ENCODE measurements at regions not wholly inside any gene's neighbourhood (a gene's known extent, or its start where the extent isn't known, plus 50 kb on each side); places are given as distances from the start of the nearest gene placed in this dataset.

- no peaks in the 10 kb centered on the region for H3K79me2 ChIP-seq (ENCODE audit: control insufficient read depth, insufficient read depth, low read length)
- no peak overlapping the region for H3K27ac ChIP-seq (ENCODE audit: insufficient read depth, low read length)
- no peaks in the 10 kb centered on the region for H4K20me1 ChIP-seq (ENCODE audit: control insufficient read depth, extremely low read depth, insufficient read depth, low read length)
- H3K27me3 ChIP-seq (ENCODE audit: control insufficient read depth, insufficient read depth, low read length): no peaks in the 10 kb centered on the region
- H3K36me3 ChIP-seq (ENCODE audit: control insufficient read depth, insufficient read depth, low read length): no peaks in the 10 kb centered on the region
- H3K4me1 ChIP-seq (ENCODE audit: control insufficient read depth, extremely low read depth, insufficient read depth, low read length): no peaks in the 10 kb centered on the region
- H3K9ac ChIP-seq (ENCODE audit: insufficient read depth, low read length): no peak overlapping the region
- no peak for DNase-seq (ENCODE audit: low read depth in 2 of 2)
- H3K4me3 ChIP-seq (replicated peaks in 1 of 4; ENCODE audit: control extremely low read depth in 1 of 4, insufficient read depth in 1 of 4, low read depth in 3 of 4, low read length in 4 of 4): no peak overlapping the region
- H2AFZ ChIP-seq (ENCODE audit: low read length): no peak overlapping the region
- TF ChIP-seq CTCF (conservative IDR thresholded peaks at IDR 0.05 in 1 of 2, IDR thresholded peaks at IDR 0.05 in 1 of 2; ENCODE audit: low read depth in 1 of 2, low read length in 2 of 2) (no peak), EZH2 (IDR thresholded peaks at IDR 0.05; ENCODE audit: low read length, missing control alignments) (no peak)
- H3K4me2 ChIP-seq (ENCODE audit: extremely low read depth, insufficient read depth, low read length): no peak overlapping the region
- H3K9me3 ChIP-seq (ENCODE audit: control insufficient read depth, insufficient read depth, low read depth, low read length): no peaks in the 10 kb centered on the region
Measured at GRCh38 chr2:114274957-114275356, 167.5 kb upstream of the DPP10 start.

GRCh38 chr2:114281188-114281587 lies 161.3 kb upstream of the DPP10 start:
- Histone ChIP-seq H3K9ac (ENCODE audit: insufficient read depth, low read length) (no peak overlapping the region), H3K36me3 (ENCODE audit: control insufficient read depth, insufficient read depth, low read length) (no peaks in the 10 kb centered on the region), H3K79me2 (ENCODE audit: control insufficient read depth, insufficient read depth, low read length) (no peaks in the 10 kb centered on the region), H3K27ac (ENCODE audit: insufficient read depth, low read length) (no peak overlapping the region), H3K4me2 (ENCODE audit: extremely low read depth, insufficient read depth, low read length) (no peak overlapping the region), H2AFZ (ENCODE audit: low read length) (no peak overlapping the region), H3K4me3 (replicated peaks in 1 of 4; ENCODE audit: control extremely low read depth in 1 of 4, insufficient read depth in 1 of 4, low read depth in 3 of 4, low read length in 4 of 4) (no peak overlapping the region), H3K9me3 (ENCODE audit: control insufficient read depth, insufficient read depth, low read depth, low read length) (no peaks in the 10 kb centered on the region), H3K27me3 (ENCODE audit: control insufficient read depth, insufficient read depth, low read length) (no peaks in the 10 kb centered on the region), H3K4me1 (ENCODE audit: control insufficient read depth, extremely low read depth, insufficient read depth, low read length) (no peaks in the 10 kb centered on the region), H4K20me1 (ENCODE audit: control insufficient read depth, extremely low read depth, insufficient read depth, low read length) (no peaks in the 10 kb centered on the region)
- DNase-seq (ENCODE audit: low read depth in 2 of 2): no peak
- TF ChIP-seq EZH2 (IDR thresholded peaks at IDR 0.05; ENCODE audit: low read length, missing control alignments) (no peak), CTCF (conservative IDR thresholded peaks at IDR 0.05 in 1 of 2, IDR thresholded peaks at IDR 0.05 in 1 of 2; ENCODE audit: low read depth in 1 of 2, low read length in 2 of 2) (no peak)

GRCh38 chr2:114283774-114284173 lies 158.7 kb upstream of the DPP10 start:
- H3K9ac ChIP-seq (ENCODE audit: insufficient read depth, low read length): no peak overlapping the region
- H3K4me1 ChIP-seq (ENCODE audit: control insufficient read depth, extremely low read depth, insufficient read depth, low read length): no peaks in the 10 kb centered on the region
- no peak overlapping the region for H3K4me2 ChIP-seq (ENCODE audit: extremely low read depth, insufficient read depth, low read length)
- no peaks in the 10 kb centered on the region for H3K9me3 ChIP-seq (ENCODE audit: control insufficient read depth, insufficient read depth, low read depth, low read length)
- no peak for DNase-seq (ENCODE audit: low read depth in 2 of 2)
- H3K27ac ChIP-seq (ENCODE audit: insufficient read depth, low read length): no peak overlapping the region
- H4K20me1 ChIP-seq (ENCODE audit: control insufficient read depth, extremely low read depth, insufficient read depth, low read length): no peaks in the 10 kb centered on the region
- H3K27me3 ChIP-seq (ENCODE audit: control insufficient read depth, insufficient read depth, low read length): no peaks in the 10 kb centered on the region
- no peaks in the 10 kb centered on the region for H3K36me3 ChIP-seq (ENCODE audit: control insufficient read depth, insufficient read depth, low read length)
- H3K79me2 ChIP-seq (ENCODE audit: control insufficient read depth, insufficient read depth, low read length): no peaks in the 10 kb centered on the region
- no peak overlapping the region for H2AFZ ChIP-seq (ENCODE audit: low read length)
- H3K4me3 ChIP-seq (replicated peaks in 1 of 4; ENCODE audit: control extremely low read depth in 1 of 4, insufficient read depth in 1 of 4, low read depth in 3 of 4, low read length in 4 of 4): no peak overlapping the region
- TF ChIP-seq CTCF (conservative IDR thresholded peaks at IDR 0.05 in 1 of 2, IDR thresholded peaks at IDR 0.05 in 1 of 2; ENCODE audit: low read depth in 1 of 2, low read length in 2 of 2): no peak
- TF ChIP-seq EZH2 (IDR thresholded peaks at IDR 0.05; ENCODE audit: low read length, missing control alignments): no peak

Data from fibroblast of lung (primary cell).